Right lobe of liver (tissue), 4 donors: ENCODE measurements at regions not wholly inside any gene's neighbourhood (a gene's known extent, or its start where the extent isn't known, plus 50 kb on each side); places are given as distances from the start of the nearest gene placed in this dataset.

Experiments used
- POLR2A ChIP-seq: fragments of 450-650 bp; IDR thresholded peaks from one replicate; pipeline ENCODE4 v1.6.1; 2017; ENCODE audit warnings: antibody characterized with exemption, mild to moderate bottlenecking
- TF ChIP-seq, protein P1 (sequence below), 4 donors: fragments of 200-600 bp in 3 of 4; fragments of 450-650 bp in 1 of 4; IDR thresholded peaks; one replicate each; pipeline versions ENCODE4 v1.5.1 to v1.8.0; 2016 to 2022; ENCODE audit warnings: antibody characterized with exemption in 4 of 4, mild to moderate bottlenecking in 2 of 4
- donor health status: DM: no; HTN: no; CAD: no.
- donor health status: DM: no; HTN: no; CAD: no.
- donor health status: DM: no; HTN: yes; CAD: no.

GRCh38 chr5:173705512-173706044, 89.1 kb upstream of the BOD1 start:
- TF ChIP-seq, protein P1, sequence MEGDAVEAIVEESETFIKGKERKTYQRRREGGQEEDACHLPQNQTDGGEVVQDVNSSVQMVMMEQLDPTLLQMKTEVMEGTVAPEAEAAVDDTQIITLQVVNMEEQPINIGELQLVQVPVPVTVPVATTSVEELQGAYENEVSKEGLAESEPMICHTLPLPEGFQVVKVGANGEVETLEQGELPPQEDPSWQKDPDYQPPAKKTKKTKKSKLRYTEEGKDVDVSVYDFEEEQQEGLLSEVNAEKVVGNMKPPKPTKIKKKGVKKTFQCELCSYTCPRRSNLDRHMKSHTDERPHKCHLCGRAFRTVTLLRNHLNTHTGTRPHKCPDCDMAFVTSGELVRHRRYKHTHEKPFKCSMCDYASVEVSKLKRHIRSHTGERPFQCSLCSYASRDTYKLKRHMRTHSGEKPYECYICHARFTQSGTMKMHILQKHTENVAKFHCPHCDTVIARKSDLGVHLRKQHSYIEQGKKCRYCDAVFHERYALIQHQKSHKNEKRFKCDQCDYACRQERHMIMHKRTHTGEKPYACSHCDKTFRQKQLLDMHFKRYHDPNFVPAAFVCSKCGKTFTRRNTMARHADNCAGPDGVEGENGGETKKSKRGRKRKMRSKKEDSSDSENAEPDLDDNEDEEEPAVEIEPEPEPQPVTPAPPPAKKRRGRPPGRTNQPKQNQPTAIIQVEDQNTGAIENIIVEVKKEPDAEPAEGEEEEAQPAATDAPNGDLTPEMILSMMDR (IDR thresholded peaks at IDR 0.05): no peak
- TF ChIP-seq POLR2A: no peak
